ENCODE measurements at regions not wholly inside any gene's neighbourhood (a gene's known extent, or its start where the extent isn't known, plus 50 kb on each side); places are given as distances from the start of the nearest gene placed in this dataset.
"Not testable (repeated sequence)": the region's sequence is repeated elsewhere in the genome, so short reads cannot be mapped to it uniquely, and the experiment has no call there.

GRCh38 chr1:121075254-121075805, 108.8 kb downstream of the FAM72B start:
- H3K4me3 ChIP-seq (ENCODE audit: low read depth in 1 of 2, low read length in 2 of 2), result not testable (repeated sequence)

GRCh38 chr1:121076674-121077073, 107.5 kb downstream of the FAM72B start:
- not testable (repeated sequence) for H3K4me3 ChIP-seq (ENCODE audit: low read depth in 1 of 2, low read length in 2 of 2); H3K4me1 ChIP-seq (ENCODE audit: control insufficient read depth in 2 of 2, insufficient read depth in 2 of 2, low read length in 1 of 2); H3K9me3 ChIP-seq (ENCODE audit: control insufficient read depth in 2 of 2, insufficient read depth in 1 of 2, low read depth in 1 of 2, low read length in 1 of 2); H3K36me3 ChIP-seq (ENCODE audit: control insufficient read depth in 2 of 2, insufficient read depth in 2 of 2, low read length in 1 of 2); H3K27ac ChIP-seq (ENCODE audit: low read depth in 2 of 2, low read length in 1 of 2); H3K27me3 ChIP-seq (ENCODE audit: control insufficient read depth in 1 of 2, insufficient read depth in 2 of 2, low read length in 2 of 2)
- WGBS, 2 donors, result no CpG with 5 or more reads among the region's 1 CpG

More at GRCh38 chr1:121075254-121075805, 108.8 kb downstream of the FAM72B start:
- not testable (repeated sequence) for H3K36me3 ChIP-seq (ENCODE audit: control insufficient read depth in 2 of 2, insufficient read depth in 2 of 2, low read length in 1 of 2); H3K9me3 ChIP-seq (ENCODE audit: control insufficient read depth in 2 of 2, insufficient read depth in 1 of 2, low read depth in 1 of 2, low read length in 1 of 2); H3K27me3 ChIP-seq (ENCODE audit: control insufficient read depth in 1 of 2, insufficient read depth in 2 of 2, low read length in 2 of 2); H3K4me1 ChIP-seq (ENCODE audit: control insufficient read depth in 2 of 2, insufficient read depth in 2 of 2, low read length in 1 of 2); H3K27ac ChIP-seq (ENCODE audit: low read depth in 2 of 2, low read length in 1 of 2)
- 78 to 93% methylated on average over 1 to 2 of the region's 3 CpGs for WGBS, 2 donors

- not testable (repeated sequence) for H3K27me3 ChIP-seq (ENCODE audit: control insufficient read depth in 1 of 2, insufficient read depth in 2 of 2, low read length in 2 of 2); H3K4me1 ChIP-seq (ENCODE audit: control insufficient read depth in 2 of 2, insufficient read depth in 2 of 2, low read length in 1 of 2); H3K4me3 ChIP-seq (ENCODE audit: low read depth in 1 of 2, low read length in 2 of 2); H3K27ac ChIP-seq (ENCODE audit: low read depth in 2 of 2, low read length in 1 of 2); H3K36me3 ChIP-seq (ENCODE audit: control insufficient read depth in 2 of 2, insufficient read depth in 2 of 2, low read length in 1 of 2); H3K9me3 ChIP-seq (ENCODE audit: control insufficient read depth in 2 of 2, insufficient read depth in 1 of 2, low read depth in 1 of 2, low read length in 1 of 2)
Observed at GRCh38 chr1:121079655-121080054, 104.5 kb downstream of the FAM72B start.

GRCh38 chr1:121080197-121080903, 103.8 kb downstream of the FAM72B start:
- H3K27ac ChIP-seq (ENCODE audit: low read depth in 2 of 2, low read length in 1 of 2); H3K36me3 ChIP-seq (ENCODE audit: control insufficient read depth in 2 of 2, insufficient read depth in 2 of 2, low read length in 1 of 2); H3K27me3 ChIP-seq (ENCODE audit: control insufficient read depth in 1 of 2, insufficient read depth in 2 of 2, low read length in 2 of 2); H3K4me3 ChIP-seq (ENCODE audit: low read depth in 1 of 2, low read length in 2 of 2); H3K9me3 ChIP-seq (ENCODE audit: control insufficient read depth in 2 of 2, insufficient read depth in 1 of 2, low read depth in 1 of 2, low read length in 1 of 2); H3K4me1 ChIP-seq (ENCODE audit: control insufficient read depth in 2 of 2, insufficient read depth in 2 of 2, low read length in 1 of 2): not testable (repeated sequence)
- 28 to 30% methylated on average over 11 of the region's 11 CpGs for WGBS, 2 donors

- not testable (repeated sequence) for H3K36me3 ChIP-seq (ENCODE audit: control insufficient read depth in 2 of 2, insufficient read depth in 2 of 2, low read length in 1 of 2); H3K4me1 ChIP-seq (ENCODE audit: control insufficient read depth in 2 of 2, insufficient read depth in 2 of 2, low read length in 1 of 2); H3K4me3 ChIP-seq (ENCODE audit: low read depth in 1 of 2, low read length in 2 of 2); H3K27me3 ChIP-seq (ENCODE audit: control insufficient read depth in 1 of 2, insufficient read depth in 2 of 2, low read length in 2 of 2); H3K9me3 ChIP-seq (ENCODE audit: control insufficient read depth in 2 of 2, insufficient read depth in 1 of 2, low read depth in 1 of 2, low read length in 1 of 2); H3K27ac ChIP-seq (ENCODE audit: low read depth in 2 of 2, low read length in 1 of 2)
- WGBS, 2 donors, result 29 to 33% methylated on average over 6 to 7 of the region's 8 CpGs
Observed at GRCh38 chr1:121080904-121081264, 103.3 kb downstream of the FAM72B start.

GRCh38 chr1:121081625-121082199, 102.4 kb downstream of the FAM72B start:
- not testable (repeated sequence) for H3K4me1 ChIP-seq (ENCODE audit: control insufficient read depth in 2 of 2, insufficient read depth in 2 of 2, low read length in 1 of 2); H3K27ac ChIP-seq (ENCODE audit: low read depth in 2 of 2, low read length in 1 of 2); H3K4me3 ChIP-seq (ENCODE audit: low read depth in 1 of 2, low read length in 2 of 2); H3K27me3 ChIP-seq (ENCODE audit: control insufficient read depth in 1 of 2, insufficient read depth in 2 of 2, low read length in 2 of 2); H3K9me3 ChIP-seq (ENCODE audit: control insufficient read depth in 2 of 2, insufficient read depth in 1 of 2, low read depth in 1 of 2, low read length in 1 of 2); H3K36me3 ChIP-seq (ENCODE audit: control insufficient read depth in 2 of 2, insufficient read depth in 2 of 2, low read length in 1 of 2)
- 27% methylated on average over 1 of the region's 2 CpGs; no CpG with 5 or more reads in 1 of the 2 donors for WGBS, 2 donors

- H3K4me1 ChIP-seq (ENCODE audit: control insufficient read depth in 2 of 2, insufficient read depth in 2 of 2, low read length in 1 of 2); H3K27me3 ChIP-seq (ENCODE audit: control insufficient read depth in 1 of 2, insufficient read depth in 2 of 2, low read length in 2 of 2); H3K9me3 ChIP-seq (ENCODE audit: control insufficient read depth in 2 of 2, insufficient read depth in 1 of 2, low read depth in 1 of 2, low read length in 1 of 2); H3K27ac ChIP-seq (ENCODE audit: low read depth in 2 of 2, low read length in 1 of 2); H3K36me3 ChIP-seq (ENCODE audit: control insufficient read depth in 2 of 2, insufficient read depth in 2 of 2, low read length in 1 of 2); H3K4me3 ChIP-seq (ENCODE audit: low read depth in 1 of 2, low read length in 2 of 2): not testable (repeated sequence)
- WGBS, 2 donors, result 88 to 89% methylated on average over 1 of the region's 2 CpGs
Observed at GRCh38 chr1:121082995-121083394, 101.1 kb downstream of the FAM72B start.

GRCh38 chr1:121086249-121086648, 97.9 kb downstream of the FAM72B start:
- not testable (repeated sequence) for H3K4me3 ChIP-seq (ENCODE audit: low read depth in 1 of 2, low read length in 2 of 2); H3K27ac ChIP-seq (ENCODE audit: low read depth in 2 of 2, low read length in 1 of 2); H3K36me3 ChIP-seq (ENCODE audit: control insufficient read depth in 2 of 2, insufficient read depth in 2 of 2, low read length in 1 of 2); H3K27me3 ChIP-seq (ENCODE audit: control insufficient read depth in 1 of 2, insufficient read depth in 2 of 2, low read length in 2 of 2); H3K4me1 ChIP-seq (ENCODE audit: control insufficient read depth in 2 of 2, insufficient read depth in 2 of 2, low read length in 1 of 2); H3K9me3 ChIP-seq (ENCODE audit: control insufficient read depth in 2 of 2, insufficient read depth in 1 of 2, low read depth in 1 of 2, low read length in 1 of 2)
- 53 to 65% methylated on average over 2 to 3 of the region's 3 CpGs for WGBS, 2 donors

- H3K9me3 ChIP-seq (ENCODE audit: control insufficient read depth in 2 of 2, insufficient read depth in 1 of 2, low read depth in 1 of 2, low read length in 1 of 2); H3K27me3 ChIP-seq (ENCODE audit: control insufficient read depth in 1 of 2, insufficient read depth in 2 of 2, low read length in 2 of 2); H3K4me1 ChIP-seq (ENCODE audit: control insufficient read depth in 2 of 2, insufficient read depth in 2 of 2, low read length in 1 of 2); H3K36me3 ChIP-seq (ENCODE audit: control insufficient read depth in 2 of 2, insufficient read depth in 2 of 2, low read length in 1 of 2); H3K4me3 ChIP-seq (ENCODE audit: low read depth in 1 of 2, low read length in 2 of 2); H3K27ac ChIP-seq (ENCODE audit: low read depth in 2 of 2, low read length in 1 of 2): not testable (repeated sequence)
Observed at GRCh38 chr1:121087221-121087620, 96.9 kb downstream of the FAM72B start.

GRCh38 chr1:121088568-121088967, 95.6 kb downstream of the FAM72B start:
- not testable (repeated sequence) for H3K4me1 ChIP-seq (ENCODE audit: control insufficient read depth in 2 of 2, insufficient read depth in 2 of 2, low read length in 1 of 2); H3K27me3 ChIP-seq (ENCODE audit: control insufficient read depth in 1 of 2, insufficient read depth in 2 of 2, low read length in 2 of 2); H3K36me3 ChIP-seq (ENCODE audit: control insufficient read depth in 2 of 2, insufficient read depth in 2 of 2, low read length in 1 of 2); H3K4me3 ChIP-seq (ENCODE audit: low read depth in 1 of 2, low read length in 2 of 2); H3K9me3 ChIP-seq (ENCODE audit: control insufficient read depth in 2 of 2, insufficient read depth in 1 of 2, low read depth in 1 of 2, low read length in 1 of 2); H3K27ac ChIP-seq (ENCODE audit: low read depth in 2 of 2, low read length in 1 of 2)
- WGBS, 2 donors, result 83 to 90% methylated on average over 2 of the region's 5 CpGs
